HepG2 (cell line): ENCODE measurements at regions not wholly inside any gene's neighbourhood (a gene's known extent, or its start where the extent isn't known, plus 50 kb on each side); places are given as distances from the start of the nearest gene placed in this dataset.
A peak's percentile ranks its signal among the peaks of the same experiment; 100 is the strongest.

Source experiments
- ATAC-seq: fragments of 200-7000 bp; cut with Tn5 transposase; 3 replicates; pipeline ENCODE4 v1.9.1; 2020; ENCODE audit warnings: mild to moderate bottlenecking, moderate library complexity
- BruUV-seq: library from RNA; stranded (reverse); fragments of 400-500 nt; replicated peaks from 2 replicates; lab custom pipeline; 2021; lab: Mats Ljungman, UMichigan
- CTCF ChIA-PET: fragments of 300-600 bp; formaldehyde crosslinking; extraction: SDS; loops from one replicate; lab custom pipeline; 2021; ENCODE audit warnings: low total read pairs, inconsistent platforms, low intra/inter-chr PET ratio; lab: Yijun Ruan, JAX
- POLR2A ChIA-PET: fragments of 350-600 bp; sonication (Branson Sonifier 250); formaldehyde crosslinking; loops from one replicate; lab custom pipeline; 2020; ENCODE audit warnings: antibody characterized with exemption, inconsistent platforms; lab: Yijun Ruan, JAX
- DNase-seq: peaks from one replicate; pipeline ENCODE4 v3.0.0-alpha.2; 2015; ENCODE audit warnings: low spot score
- FAIRE-seq: peaks from 3 replicates; lab custom pipeline; 2011; peaks lifted over from hg19 to GRCh38; lab: Jason Lieb, UNC
- H2AFZ ChIP-seq: one replicate; pipeline ENCODE4 v1.6.1; 2011; ENCODE audit warnings: low read length, inconsistent platforms
- H3K27ac ChIP-seq: fragments of 300-600 bp; 3 replicates; pipeline ENCODE4 v1.8.0; 2011; ENCODE audit warnings: mixed run types, mild to moderate bottlenecking, mixed read lengths, low read length, inconsistent platforms; ENCODE audit not compliant: insufficient read depth; ENCODE audit errors: extremely low read length
- H3K27me3 ChIP-seq, 2 experiments: fragments of 200-600 bp in 1 of 2; 2 replicates in 1 of 2; 3 replicates in 1 of 2; pipeline versions ENCODE4 v1.6.0 to v1.8.0; 2011; ENCODE audit warnings: low read length in 2 of 2, mild to moderate bottlenecking in 2 of 2, moderate library complexity in 2 of 2, inconsistent platforms in 1 of 2; ENCODE audit not compliant: insufficient read depth in 2 of 2, control insufficient read depth in 1 of 2
- H3K36me3 ChIP-seq, 2 experiments: fragments of 200-600 bp in 1 of 2; replicated peaks in 1 of 2; 2 replicates in 1 of 2; 3 replicates in 1 of 2; pipeline versions ENCODE4 v1.5.1 to v1.8.0; 2011; ENCODE audit warnings: low read length in 2 of 2, inconsistent platforms in 1 of 2; ENCODE audit not compliant: insufficient read depth in 2 of 2, control insufficient read depth in 1 of 2
- H3K4me1 ChIP-seq: 2 replicates; pipeline ENCODE4 v1.5.1; 2012; ENCODE audit warnings: low read length, inconsistent platforms; ENCODE audit not compliant: insufficient read depth
- H3K4me2 ChIP-seq: 2 replicates; pipeline ENCODE4 v1.6.0; 2011; ENCODE audit warnings: low read depth, low read length, inconsistent platforms
- H3K4me3 ChIP-seq, 3 experiments: fragments of 200-600 bp in 1 of 3; sonication (generic), shearing (Covaris generic) in 1 of 3; replicated peaks in 1 of 3; 2 replicates each; pipeline ENCODE4 v1.5.1; 2011 to 2016; ENCODE audit warnings: low read length in 3 of 3, inconsistent platforms in 2 of 3, low read depth in 2 of 3, mild to moderate bottlenecking in 2 of 3, control low read depth in 1 of 3, mixed read lengths in 1 of 3; ENCODE audit not compliant: insufficient read depth in 1 of 3
- H3K79me2 ChIP-seq: one replicate; pipeline ENCODE4 v1.6.1; 2011; ENCODE audit warnings: low read length, inconsistent platforms; ENCODE audit not compliant: insufficient read depth
- H3K9ac ChIP-seq: 2 replicates; pipeline ENCODE4 v1.6.0; 2011; ENCODE audit warnings: mild to moderate bottlenecking, low read depth, low read length, inconsistent platforms; ENCODE audit not compliant: insufficient read depth
- H3K9me3 ChIP-seq: 2 replicates; pipeline ENCODE4 v1.5.1; 2012; ENCODE audit warnings: mild to moderate bottlenecking, low read length
- H4K20me1 ChIP-seq: 2 replicates; pipeline ENCODE4 v1.6.0; 2011; ENCODE audit warnings: inconsistent platforms, mild to moderate bottlenecking, low read length, moderate library complexity; ENCODE audit not compliant: insufficient read depth
- ADNP ChIP-seq: sonication (generic); formaldehyde crosslinking; IDR thresholded peaks from 2 replicates; pipeline ENCODE4 v1.4.0; 2020; ENCODE audit warnings: missing genetic modification reagents
- FOSL1 ChIP-seq: sonication (generic); formaldehyde crosslinking; IDR thresholded peaks from 2 replicates; pipeline ENCODE4 v1.9.0; 2021; ENCODE audit warnings: missing genetic modification reagents, borderline replicate concordance
- FOXP1 ChIP-seq, 2 experiments: fragments of 450-650 bp in 1 of 2; IDR thresholded peaks; 2 replicates each; pipeline ENCODE4 v1.6.1; 2017 to 2018; ENCODE audit warnings: antibody characterized with exemption in 1 of 2
- FOXP4 ChIP-seq: sonication (generic); formaldehyde crosslinking; IDR thresholded peaks from 2 replicates; pipeline ENCODE4 v1.4.0; 2020; ENCODE audit warnings: missing genetic modification reagents
- HOXA3 ChIP-seq: sonication (generic); formaldehyde crosslinking; IDR thresholded peaks from 2 replicates; pipeline ENCODE4 v1.5.0; 2020; ENCODE audit warnings: missing genetic modification reagents
- IRX3 ChIP-seq: sonication (generic); formaldehyde crosslinking; IDR thresholded peaks from 2 replicates; pipeline ENCODE4 v1.8.1; 2023; ENCODE audit warnings: mild to moderate bottlenecking, low read depth, missing genetic modification reagents, borderline replicate concordance
- POGZ ChIP-seq: sonication (generic); formaldehyde crosslinking; IDR thresholded peaks from 2 replicates; pipeline ENCODE4 v1.4.0; 2020; ENCODE audit warnings: mild to moderate bottlenecking, missing genetic modification reagents
- RCOR2 ChIP-seq: IDR thresholded peaks from 2 replicates; pipeline ENCODE4 v1.6.1; 2016; ENCODE audit warnings: missing biosample characterization, missing genetic modification reagents
- SOX13 ChIP-seq, 3 experiments: fragments of 450-650 bp in 1 of 3; sonication (generic) in 1 of 3; formaldehyde crosslinking in 1 of 3; IDR thresholded peaks in 2 of 3; conservative IDR thresholded peaks in 1 of 3; 2 replicates each; pipeline versions ENCODE4 v1.5.0 to v1.6.1; 2016 to 2020; ENCODE audit warnings: antibody characterized with exemption in 1 of 3, mild to moderate bottlenecking in 1 of 3, missing compliant biosample characterization in 1 of 3, missing genetic modification reagents in 1 of 3, moderate library complexity in 1 of 3
- STAG1 ChIP-seq: sonication (generic); formaldehyde crosslinking; IDR thresholded peaks from 2 replicates; pipeline ENCODE4 v1.4.0; 2020; ENCODE audit warnings: missing genetic modification reagents
- TBX2 ChIP-seq: sonication (generic); formaldehyde crosslinking; IDR thresholded peaks from 2 replicates; pipeline ENCODE4 v1.5.0; 2020; ENCODE audit warnings: missing genetic modification reagents, mild to moderate bottlenecking, borderline replicate concordance
- ZMYM4 ChIP-seq: sonication (generic); formaldehyde crosslinking; IDR thresholded peaks from 2 replicates; pipeline ENCODE4 v1.8.1; 2023; ENCODE audit warnings: mild to moderate bottlenecking, missing genetic modification reagents
- ZNF709 ChIP-seq: sonication (generic); formaldehyde crosslinking; IDR thresholded peaks from 2 replicates; pipeline ENCODE4 v1.5.0; 2020; ENCODE audit warnings: mild to moderate bottlenecking, missing genetic modification reagents
- WGBS: methylation state at CpG from one replicate; pipeline ENCODE4 v1.1.6; 2017; ENCODE audit warnings: low lambda C conversion rate; 5-methylcytosine and 5-hydroxymethylcytosine counted together
- in situ Hi-C: cut with HindIII; loops from 2 replicates; pipeline ENCODE4 v1.10.0; 2017; ENCODE audit warnings: low pct_unique_long_range_greater_than_20kb; ENCODE audit not compliant: extremely low pct_ligation_motif_present
- intact Hi-C: fragments of 100-400 bp; cut with micrococcal nuclease; formaldehyde crosslinking; loops from one replicate; pipeline ENCODE4 v1.10.0; 2022; ENCODE audit not compliant: unreplicated experiment
- TF ChIP-seq, protein P1 (sequence below): sonication (generic); formaldehyde crosslinking; IDR thresholded peaks from 2 replicates; pipeline ENCODE4 v1.4.0; 2020; ENCODE audit warnings: missing genetic modification reagents, mild to moderate bottlenecking, borderline replicate concordance
- TF ChIP-seq, protein P2 (sequence below): sonication (generic); formaldehyde crosslinking; IDR thresholded peaks from 2 replicates; pipeline ENCODE4 v1.4.0; 2020; ENCODE audit warnings: missing genetic modification reagents, borderline replicate concordance

DNA sequence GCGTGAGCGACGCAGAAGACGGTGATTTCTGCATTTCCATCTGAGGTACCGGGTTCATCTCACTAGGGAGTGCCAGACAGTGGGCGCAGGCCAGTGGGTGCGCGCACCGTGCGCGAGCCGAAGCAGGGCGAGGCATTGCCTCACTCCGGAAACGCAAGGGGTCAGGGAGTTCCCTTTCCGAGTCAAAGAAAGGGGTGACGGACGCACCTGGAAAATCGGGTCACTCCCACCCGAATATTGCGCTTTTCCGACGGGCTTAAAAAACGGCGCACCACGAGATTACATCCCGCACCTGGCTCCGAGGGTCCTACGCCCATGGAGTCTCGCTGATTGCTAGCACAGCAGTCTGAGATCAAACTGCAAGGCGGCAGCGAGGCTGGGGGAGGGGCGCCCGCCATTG lies 63.4 kb upstream of the SH3BP4 start (continued):
- TF ChIP-seq, protein P1, sequence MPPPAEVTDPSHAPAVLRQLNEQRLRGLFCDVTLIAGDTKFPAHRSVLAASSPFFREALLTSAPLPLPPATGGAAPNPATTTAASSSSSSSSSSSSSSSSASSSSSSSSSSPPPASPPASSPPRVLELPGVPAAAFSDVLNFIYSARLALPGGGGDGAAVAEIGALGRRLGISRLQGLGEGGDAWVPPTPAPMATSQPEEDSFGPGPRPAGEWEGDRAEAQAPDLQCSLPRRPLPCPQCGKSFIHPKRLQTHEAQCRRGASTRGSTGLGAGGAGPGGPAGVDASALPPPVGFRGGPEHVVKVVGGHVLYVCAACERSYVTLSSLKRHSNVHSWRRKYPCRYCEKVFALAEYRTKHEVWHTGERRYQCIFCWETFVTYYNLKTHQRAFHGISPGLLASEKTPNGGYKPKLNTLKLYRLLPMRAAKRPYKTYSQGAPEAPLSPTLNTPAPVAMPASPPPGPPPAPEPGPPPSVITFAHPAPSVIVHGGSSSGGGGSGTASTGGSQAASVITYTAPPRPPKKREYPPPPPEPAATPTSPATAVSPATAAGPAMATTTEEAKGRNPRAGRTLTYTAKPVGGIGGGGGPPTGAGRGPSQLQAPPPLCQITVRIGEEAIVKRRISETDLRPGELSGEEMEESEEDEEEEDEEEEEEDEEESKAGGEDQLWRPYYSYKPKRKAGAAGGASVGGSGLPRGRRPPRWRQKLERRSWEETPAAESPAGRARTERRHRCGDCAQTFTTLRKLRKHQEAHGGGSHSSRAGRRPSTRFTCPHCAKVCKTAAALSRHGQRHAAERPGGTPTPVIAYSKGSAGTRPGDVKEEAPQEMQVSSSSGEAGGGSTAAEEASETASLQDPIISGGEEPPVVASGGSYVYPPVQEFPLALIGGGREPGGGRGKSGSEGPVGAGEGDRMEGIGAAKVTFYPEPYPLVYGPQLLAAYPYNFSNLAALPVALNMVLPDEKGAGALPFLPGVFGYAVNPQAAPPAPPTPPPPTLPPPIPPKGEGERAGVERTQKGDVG (CRISPR knock-in tag) = peak; percentile 39; the same call in 1 of the 2 replicates
- TF ChIP-seq POGZ (CRISPR knock-in tag) = 0 out of 2 replicates have a peak, but pooled peaks have one; percentile 25
- TF ChIP-seq HOXA3 (CRISPR knock-in tag) = peak; percentile 44; the same call in 1 of the 2 replicates
- TF ChIP-seq, protein P2, sequence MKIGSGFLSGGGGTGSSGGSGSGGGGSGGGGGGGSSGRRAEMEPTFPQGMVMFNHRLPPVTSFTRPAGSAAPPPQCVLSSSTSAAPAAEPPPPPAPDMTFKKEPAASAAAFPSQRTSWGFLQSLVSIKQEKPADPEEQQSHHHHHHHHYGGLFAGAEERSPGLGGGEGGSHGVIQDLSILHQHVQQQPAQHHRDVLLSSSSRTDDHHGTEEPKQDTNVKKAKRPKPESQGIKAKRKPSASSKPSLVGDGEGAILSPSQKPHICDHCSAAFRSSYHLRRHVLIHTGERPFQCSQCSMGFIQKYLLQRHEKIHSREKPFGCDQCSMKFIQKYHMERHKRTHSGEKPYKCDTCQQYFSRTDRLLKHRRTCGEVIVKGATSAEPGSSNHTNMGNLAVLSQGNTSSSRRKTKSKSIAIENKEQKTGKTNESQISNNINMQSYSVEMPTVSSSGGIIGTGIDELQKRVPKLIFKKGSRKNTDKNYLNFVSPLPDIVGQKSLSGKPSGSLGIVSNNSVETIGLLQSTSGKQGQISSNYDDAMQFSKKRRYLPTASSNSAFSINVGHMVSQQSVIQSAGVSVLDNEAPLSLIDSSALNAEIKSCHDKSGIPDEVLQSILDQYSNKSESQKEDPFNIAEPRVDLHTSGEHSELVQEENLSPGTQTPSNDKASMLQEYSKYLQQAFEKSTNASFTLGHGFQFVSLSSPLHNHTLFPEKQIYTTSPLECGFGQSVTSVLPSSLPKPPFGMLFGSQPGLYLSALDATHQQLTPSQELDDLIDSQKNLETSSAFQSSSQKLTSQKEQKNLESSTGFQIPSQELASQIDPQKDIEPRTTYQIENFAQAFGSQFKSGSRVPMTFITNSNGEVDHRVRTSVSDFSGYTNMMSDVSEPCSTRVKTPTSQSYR (CRISPR knock-in tag) = peak; percentile 35; the same call in 1 of the 2 replicates

DNA sequence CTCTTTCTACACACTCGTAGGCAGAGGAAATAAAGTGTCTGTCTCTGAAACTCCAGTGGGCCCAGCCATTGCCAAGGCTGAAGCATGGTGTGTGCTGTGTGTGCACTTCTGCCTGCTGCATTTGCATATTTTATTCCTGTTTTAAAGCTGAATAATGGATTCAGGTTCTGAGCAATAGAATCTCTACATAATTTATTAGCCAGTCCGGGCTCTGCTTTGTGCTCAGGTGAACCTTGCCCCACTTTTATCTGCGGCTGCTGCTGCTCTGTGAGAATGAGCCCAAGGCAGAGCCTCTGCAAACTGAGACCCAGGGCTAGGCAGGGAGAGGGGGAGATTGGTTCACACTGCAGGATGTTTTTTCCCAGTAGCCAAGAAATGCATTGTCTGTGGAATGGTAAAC lies 64.6 kb upstream of the SH3BP4 start:
- Histone ChIP-seq H3K4me2 (peak overlapping the region; percentile 33), H3K36me3 (no peaks in the 10 kb centered on the region), H3K27ac (peak overlapping the region; percentile 5), H3K9me3 (no peaks in the 10 kb centered on the region), H3K27me3 (no peaks in the 10 kb centered on the region), H3K79me2 (no peaks in the 10 kb centered on the region), H3K9ac (no peak overlapping the region), H3K4me1 (peaks cover 51% of the 10 kb centered on the region), H2AFZ (no peak overlapping the region), H3K4me3 (no peak overlapping the region), H4K20me1 (no peaks in the 10 kb centered on the region)
- intact Hi-C loops = no loop called here
- in situ Hi-C loops = loop anchor here (10.0 kb wide), 1 partner anchor 332 kb away; no protein-coding TSS in a partner anchor
- BruUV-seq = no TSS peak
- ChIA-PET POLR2A (no interaction called here), CTCF (no interaction called here)
- ATAC-seq (peak; percentile 85), DNase-seq (peak; percentile 28), FAIRE-seq (no peak)
- 27% methylated on average over 3 of the region's 3 CpGs for WGBS
- TF ChIP-seq FOXP4 = peak; percentile 24; the same call in 1 of the 2 replicates
- no peak for TF ChIP-seq ADNP (CRISPR knock-in tag)
- peak; percentile 50; the same call in 1 of the 2 replicates for TF ChIP-seq TBX2 (CRISPR knock-in tag)
- no peak for TF ChIP-seq IRX3 (CRISPR knock-in tag)
- no peak for TF ChIP-seq FOXP1 (IDR thresholded peaks at IDR 0.05)
- no peak for TF ChIP-seq FOXP1 (CRISPR knock-in tag; IDR thresholded peaks at IDR 0.05)
- peak; percentile 26; the same call in 1 of the 2 replicates for TF ChIP-seq ZMYM4 (CRISPR knock-in tag)
- TF ChIP-seq SOX13 (IDR thresholded peaks at IDR 0.05) = no peak
- 0 out of 4 replicates have a peak, but pooled peaks of 1 of the 2 experiments have one; percentile 17 for TF ChIP-seq SOX13 (CRISPR knock-in tag; conservative IDR thresholded peaks at IDR 0.05 in 1 of 2, IDR thresholded peaks at IDR 0.05 in 1 of 2)
- TF ChIP-seq FOSL1 = no peak
- peak; percentile 54 for TF ChIP-seq RCOR2 (CRISPR knock-in tag)
- no peak for TF ChIP-seq ZNF709 (CRISPR knock-in tag)
- peak; percentile 9; the same call in 1 of the 2 replicates for TF ChIP-seq STAG1 (CRISPR knock-in tag)
